Islet precursor cell (in vitro differentiated cells): ENCODE measurements at regions not wholly inside any gene's neighbourhood (a gene's known extent, or its start where the extent isn't known, plus 50 kb on each side); places are given as distances from the start of the nearest gene placed in this dataset.
"Not testable (repeated sequence)": the region's sequence is repeated elsewhere in the genome, so short reads cannot be mapped to it uniquely, and the experiment has no call there.

Experiments
- DNase-seq: peaks from one replicate; pipeline ENCODE4 v3.0.0-alpha.2; 2018

DNA sequence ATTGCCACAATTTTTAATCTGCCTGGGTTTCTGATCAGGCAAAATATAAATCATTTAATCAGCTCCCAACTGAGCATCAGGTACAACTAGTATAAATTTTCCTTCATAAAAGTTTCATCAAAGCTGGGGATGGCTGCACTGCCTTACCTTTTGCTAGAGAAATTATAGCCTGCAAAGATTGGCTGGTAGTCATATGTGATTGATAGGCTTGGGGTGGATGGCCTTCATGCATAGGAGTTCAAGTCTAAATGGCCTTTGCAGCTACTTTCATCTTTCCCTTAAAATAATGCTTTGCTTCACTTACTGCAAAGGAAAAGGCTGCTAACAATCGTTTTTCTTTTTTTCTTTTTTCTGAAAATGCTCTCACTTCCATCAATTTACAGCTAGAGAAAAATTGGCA is 739.7 kb downstream of the CENPC start:
- DNase-seq, result no peak

DNA sequence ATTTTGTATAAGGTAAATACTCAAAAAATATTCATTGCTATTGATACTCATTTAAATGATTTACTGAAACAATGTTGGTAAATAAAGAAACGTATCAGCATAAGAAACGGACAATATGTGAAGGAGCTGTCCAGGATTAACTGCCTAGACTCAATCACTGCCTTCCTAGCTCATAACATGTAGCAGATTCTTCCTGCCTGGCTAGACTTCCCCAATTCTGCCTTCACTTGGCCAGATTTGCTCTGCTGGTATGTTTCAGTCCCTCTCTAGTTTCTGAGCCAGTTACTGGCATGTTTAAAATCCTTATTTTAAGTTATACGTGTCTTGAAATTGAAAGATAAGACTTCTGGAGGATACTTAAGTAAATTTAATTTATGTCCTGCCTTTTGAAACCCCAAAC is 740.3 kb downstream of the CENPC start:
- no peak for DNase-seq

DNA sequence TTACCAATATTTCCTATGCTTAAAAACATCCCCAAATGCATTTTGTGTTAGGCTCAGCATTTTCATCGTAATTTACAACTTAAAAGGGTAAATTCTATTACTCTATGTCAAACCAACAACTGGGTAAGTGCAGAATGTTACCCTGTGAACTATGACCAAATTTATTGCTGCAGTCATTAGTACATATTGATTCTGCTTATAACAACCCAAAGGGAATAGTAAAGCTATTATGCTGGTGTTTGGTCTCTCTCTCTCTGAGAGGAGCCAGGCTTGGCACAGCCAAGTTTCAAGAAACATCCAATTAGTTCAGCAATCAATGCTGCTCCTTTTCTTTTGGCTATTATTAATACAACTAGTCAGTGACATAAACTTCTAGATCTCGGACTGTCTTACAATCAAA is 747.7 kb downstream of the CENPC start:
- DNase-seq, result no peak

DNA sequence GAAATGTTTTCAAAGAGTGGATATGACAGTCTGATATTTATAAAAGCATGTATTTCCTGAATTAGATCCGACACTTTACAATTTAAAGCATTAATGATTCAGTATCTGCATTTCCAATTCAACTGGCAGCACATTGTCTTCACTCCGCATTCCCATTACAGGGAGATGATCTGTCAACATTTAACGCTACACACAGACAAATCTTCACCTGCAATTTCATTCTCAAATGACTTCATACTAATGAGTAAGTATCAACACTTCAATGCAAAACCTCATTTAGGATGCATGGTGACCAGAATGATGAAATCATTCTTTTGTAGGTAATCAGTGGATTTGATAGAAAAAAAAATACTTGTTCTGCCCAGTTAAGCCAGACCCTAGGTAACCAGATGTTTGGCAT is 749.6 kb downstream of the CENPC start:
- DNase-seq, result no peak

DNA sequence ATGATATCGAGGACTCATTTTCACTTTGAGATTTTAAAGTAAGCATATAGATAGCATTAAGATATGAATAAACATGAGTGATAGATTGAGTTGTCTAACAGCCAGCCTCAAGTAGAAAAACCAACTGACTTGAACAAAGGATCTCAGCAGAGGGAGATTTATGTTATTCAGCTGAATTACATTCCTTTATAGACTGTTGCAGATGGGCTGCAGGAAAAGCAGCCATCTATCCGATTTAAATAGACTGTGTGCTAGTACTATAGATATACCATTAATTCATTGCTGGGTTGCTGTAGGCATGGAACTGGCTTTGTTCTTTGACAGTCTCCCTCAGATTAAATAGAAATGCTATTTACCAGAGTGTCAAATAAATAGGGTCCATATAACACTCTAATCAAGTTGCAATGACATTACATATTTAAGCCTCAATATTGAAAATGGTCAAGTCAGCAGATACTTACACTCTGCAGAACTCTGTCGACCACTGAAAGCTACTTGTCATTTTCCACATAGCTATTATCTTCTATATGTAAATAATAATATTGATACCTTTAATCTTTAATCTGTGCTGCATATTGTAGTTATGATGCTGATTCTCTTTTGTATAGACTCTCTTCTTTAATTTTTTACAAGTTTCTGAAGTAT is 750.8 kb downstream of the CENPC start:
- no peak for DNase-seq

DNA sequence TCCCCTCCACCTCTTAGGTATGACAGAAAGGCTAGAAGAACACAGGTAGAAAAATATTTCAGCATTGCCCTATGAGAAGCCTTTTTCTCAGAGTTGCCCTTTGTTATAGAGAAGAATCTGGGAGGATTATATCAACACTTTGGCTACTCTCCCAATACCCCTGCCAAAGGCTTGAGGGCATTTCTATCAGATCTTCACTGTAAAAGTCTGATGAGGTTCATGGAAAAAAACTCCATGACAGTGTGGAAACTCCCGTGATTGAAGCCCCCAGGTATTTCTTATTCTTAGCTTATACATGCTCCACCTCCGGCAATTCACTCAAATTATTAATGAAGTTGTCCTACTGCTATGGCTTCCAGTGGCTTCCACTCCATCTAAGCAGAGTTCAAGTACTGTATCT is 753.6 kb downstream of the CENPC start:
- DNase-seq, result no peak

DNA sequence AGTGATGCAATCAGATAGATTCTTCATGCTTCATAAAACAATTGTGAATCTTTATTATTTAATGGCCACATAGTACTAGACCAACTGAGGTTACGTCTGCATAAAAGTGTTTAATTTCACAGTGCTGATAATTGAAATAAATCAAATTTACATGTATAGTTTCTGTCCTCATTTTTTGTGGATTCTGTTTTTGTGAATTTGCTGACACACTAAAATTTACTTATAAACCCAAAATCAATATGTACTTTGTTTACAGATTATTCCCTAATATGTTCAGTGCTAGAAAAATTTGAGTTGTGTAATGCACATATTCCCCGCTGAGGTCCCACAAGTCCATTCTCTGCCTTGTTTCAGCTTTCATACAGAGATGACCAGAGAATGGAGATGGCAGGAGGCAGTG is 759.8 kb downstream of the CENPC start:
- DNase-seq, result no peak

DNA sequence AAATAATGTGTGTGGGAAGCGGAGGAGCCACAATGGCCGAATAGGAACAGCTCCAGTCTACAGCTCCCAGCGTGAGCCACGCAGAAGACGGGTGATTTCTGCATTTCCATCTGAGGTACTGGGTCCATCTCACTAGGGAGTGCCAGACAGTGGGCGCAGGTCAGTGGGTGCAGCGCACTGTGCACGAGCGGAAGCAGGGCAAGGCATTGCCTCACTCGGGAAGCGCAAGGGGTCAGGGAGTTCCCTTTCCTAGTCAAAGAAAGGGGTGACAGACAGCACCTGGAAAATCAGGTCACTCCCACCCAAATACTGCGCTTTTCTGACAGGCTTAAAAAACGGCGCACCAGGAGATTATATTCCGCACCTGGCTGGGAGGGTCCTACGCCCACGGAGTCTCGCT is 762.6 kb downstream of the CENPC start:
- DNase-seq, result not testable (repeated sequence)

DNA sequence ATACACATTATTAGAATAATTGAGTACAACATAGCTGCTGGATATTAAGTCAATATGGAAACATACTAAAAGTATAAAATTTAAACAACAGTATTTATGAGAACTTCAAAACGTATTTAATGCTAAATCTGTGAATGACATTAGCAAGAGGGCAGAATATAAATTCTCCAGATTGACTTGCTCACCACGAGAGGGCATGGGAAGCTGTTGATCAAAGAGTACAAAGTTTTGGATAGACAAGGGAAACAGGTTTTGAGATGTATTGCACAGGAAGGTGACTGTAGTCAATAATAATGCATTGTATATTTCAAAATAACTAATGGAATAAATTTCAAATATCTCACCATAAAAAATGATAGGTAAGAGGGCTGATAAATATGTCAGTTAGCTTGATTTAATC is 768.2 kb downstream of the CENPC start:
- no peak for DNase-seq

DNA sequence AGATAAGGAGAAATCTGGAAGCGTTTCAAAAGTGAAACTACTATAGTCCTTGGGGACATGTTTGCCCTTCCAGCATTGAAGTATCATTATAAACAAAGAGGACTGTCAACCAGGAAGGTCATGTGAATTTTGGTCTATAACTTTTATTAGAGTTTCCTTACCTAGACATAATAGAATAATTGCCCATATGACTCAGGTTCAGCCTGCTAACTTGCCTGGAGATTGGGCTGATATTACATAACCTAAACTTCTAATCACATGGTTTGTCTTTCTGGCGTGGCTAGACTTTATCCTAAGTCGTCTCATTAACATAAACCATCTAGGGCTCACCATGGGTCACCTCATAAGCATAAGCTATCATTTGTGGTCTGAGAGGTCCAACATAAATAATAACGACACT is 775.9 kb downstream of the CENPC start:
- DNase-seq, result no peak

DNA sequence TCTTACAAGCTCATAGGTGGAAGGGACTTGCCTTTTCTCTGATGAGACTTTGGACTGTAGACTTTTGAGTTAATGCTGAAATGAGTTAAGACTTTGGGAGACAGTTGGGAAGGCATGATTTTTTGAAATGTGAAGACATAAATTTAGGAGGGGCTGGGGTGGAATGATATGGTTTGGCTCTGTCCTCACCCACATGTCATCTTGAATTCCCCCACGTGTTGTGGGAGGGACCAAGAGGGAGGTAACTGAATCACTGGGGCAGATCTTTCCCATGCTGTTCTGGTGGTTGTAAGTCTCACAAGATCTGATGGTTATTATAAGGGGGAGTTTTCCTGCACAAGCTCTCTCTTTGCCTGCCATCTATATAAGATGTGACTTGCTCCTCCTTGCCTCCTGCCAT is 777.9 kb downstream of the CENPC start:
- DNase-seq, result no peak

DNA sequence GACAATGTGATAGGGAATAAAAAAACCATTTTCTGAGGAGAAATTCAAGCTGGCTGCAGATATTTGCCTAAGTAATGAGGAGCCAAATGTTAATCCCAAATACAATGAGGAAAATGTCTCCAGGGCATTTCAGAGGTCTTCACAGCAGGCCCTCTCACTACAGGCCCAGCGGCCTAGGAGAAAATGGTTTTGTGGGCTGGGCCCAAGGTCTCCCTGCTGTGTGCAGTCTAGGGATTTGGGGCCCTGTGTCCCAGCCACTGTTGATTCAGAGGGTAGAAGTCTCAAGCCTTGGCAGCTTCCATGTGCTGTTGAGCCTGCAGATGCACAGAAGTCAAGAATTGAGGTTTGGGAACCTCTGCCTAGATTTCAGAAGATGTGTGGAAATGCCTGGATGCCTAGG is 778.7 kb downstream of the CENPC start:
- no peak for DNase-seq

DNA sequence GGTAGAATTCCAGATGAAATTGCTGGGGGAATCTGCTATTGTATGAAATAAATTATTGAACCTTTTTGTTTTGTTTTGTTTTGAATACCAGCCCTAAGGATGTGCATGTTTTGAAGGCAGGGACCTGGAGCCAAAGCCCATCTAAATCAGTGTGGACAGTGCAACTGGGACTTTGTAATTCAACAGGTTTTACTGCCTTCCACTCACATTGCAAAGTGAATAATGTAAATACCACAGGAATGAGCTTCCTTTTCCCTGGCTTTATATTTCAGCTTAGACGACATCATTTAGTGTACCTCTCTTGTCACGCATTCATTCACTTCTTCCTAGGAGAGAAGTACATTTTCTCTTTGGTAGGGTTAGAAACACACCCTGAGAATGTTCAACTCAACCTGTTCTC is 795.0 kb downstream of the CENPC start:
- DNase-seq, result peak; percentile 51

DNA sequence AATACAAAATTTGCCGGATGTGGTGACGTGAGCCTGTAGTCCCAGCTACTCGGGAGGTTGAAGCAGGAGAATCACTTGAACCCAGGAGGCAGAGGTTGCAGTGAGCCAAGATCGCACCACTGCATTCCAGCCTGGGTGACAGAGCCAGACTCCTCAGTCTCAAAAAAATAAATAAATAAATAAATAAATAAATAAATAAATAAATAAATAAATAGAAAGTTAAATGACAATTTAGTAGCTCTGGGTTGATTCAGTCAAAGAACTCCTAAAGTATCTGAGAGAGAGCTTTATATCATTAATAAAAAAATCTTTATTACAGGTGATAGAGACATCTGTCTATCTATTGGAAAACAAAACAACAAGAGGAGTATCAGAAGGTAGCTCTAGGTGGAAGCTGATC is 798.4 kb downstream of the CENPC start:
- DNase-seq, result not testable (repeated sequence)

DNA sequence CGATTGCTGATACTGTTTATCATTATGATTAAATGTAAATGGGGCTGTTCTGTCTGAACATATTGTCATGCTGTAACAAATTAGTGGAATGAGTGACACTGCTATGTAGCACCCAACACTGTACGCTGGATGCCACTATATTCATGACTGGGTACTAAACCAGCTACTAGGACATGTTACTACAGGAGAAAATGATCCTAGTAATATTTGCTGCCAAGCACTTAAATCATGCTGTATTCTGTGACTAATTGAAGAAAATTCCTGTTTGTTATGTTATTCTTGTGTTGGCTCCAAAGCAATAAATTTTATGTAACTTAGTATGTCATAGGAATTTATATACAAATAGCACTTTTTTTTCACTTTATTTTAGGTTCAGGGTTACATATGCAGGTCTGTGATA is 804.2 kb downstream of the CENPC start:
- DNase-seq, result no peak

DNA sequence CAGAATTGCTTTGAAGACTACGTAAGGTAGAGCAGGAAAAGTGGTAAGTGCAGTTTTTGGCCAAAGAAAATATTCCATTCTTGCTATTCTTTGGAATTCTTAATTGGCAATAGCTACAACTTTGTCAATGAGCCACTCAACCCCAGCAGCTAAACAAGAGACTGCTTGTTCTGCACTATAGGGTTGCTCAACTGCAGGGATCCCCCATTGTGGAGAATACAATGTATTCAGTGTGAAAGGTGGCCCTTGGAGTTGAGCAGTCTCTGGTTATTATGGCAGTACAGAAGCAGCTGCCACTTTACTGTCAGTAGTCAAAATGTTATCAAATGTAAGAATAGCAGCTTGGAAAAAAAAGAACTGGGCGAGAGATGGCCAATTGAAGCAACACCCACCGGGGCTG is 808.7 kb downstream of the CENPC start:
- DNase-seq, result peak; percentile 55

DNA sequence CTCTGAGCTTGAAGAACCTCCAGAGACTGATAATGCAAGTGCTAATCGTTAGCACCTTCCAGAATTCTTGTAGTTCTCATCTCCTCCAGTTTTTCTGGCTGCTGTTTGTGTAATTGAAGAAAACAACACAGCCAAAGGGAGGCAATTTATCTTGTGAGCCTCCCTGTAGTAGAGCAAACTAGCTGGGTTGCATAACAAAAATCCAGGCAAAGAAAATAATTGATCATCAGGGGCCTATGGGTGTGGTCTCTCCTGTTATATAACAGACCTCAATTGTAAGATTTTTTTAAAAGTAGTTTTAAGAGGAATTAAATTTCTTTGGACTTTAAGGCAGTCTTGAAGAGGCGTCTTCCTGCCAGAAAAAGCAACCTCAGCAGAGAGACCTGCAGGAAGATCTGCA is 817.0 kb downstream of the CENPC start:
- DNase-seq, result no peak

DNA sequence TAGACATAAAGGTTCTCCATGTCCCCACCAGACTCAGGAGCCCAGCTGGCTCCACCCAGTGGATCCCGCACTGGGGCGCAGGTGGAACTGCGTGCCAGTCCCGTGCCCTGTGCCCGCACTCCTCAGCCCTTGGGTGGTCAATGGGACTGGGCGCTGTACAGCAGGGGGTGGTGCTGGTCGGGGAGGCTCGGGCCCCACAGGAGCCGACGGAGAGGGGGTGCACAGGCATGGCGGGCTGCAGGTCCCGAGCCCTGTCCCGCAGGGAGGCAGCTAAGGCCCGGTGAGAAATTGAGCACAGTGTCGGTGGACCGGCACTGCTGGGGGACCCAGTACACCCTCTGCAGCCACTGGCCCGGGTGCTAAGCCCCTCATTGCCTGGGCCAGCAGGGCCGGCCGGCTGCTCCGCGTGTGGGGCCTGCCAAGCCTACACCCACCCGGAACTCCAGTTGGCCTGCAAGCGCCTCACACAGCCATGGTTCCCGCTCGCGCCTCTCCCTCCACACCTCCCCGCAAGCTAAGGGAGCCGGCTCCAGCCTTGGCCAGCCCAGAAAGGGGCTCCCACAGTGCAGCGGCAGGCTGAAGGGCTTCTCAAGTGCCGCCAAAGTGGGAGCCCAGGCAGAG is 832.9 kb downstream of the CENPC start:
- not testable (repeated sequence) for DNase-seq

DNA sequence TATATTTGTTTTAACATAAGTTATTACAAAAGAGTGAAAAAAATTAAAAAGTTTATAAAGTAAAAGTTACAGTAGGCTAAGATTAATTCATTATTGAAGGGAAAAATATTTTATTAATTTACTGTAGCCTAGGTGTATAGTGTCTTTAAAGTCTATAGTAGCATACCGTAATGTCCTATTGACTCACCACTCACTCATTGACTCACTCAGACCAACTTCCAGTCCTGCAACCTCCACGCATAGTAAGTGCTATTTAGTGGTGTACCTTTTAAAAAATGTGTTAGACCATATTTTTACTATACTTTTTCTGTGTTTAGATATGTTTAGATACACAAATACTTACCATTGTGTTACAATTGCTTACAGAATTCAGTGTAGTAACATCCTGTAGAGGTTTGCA is 841.1 kb downstream of the CENPC start:
- no peak for DNase-seq

DNA sequence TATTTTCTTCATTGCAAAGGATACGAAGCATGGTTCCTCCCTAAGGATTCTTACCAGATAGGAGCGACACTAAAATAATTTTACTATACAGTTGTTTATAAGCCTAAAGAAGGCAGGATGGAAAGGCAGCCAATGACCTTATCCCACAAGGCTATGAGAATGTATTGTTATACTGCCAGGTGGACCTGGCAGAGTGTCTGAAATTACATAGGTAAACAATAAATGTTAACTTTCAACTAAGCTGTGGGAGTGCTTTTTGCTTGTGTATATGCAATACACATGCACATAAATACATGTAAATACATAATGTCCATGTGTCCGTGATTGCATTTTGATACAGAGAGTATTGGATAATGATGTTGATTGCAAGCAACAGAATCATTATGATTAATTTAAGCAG is 850.6 kb downstream of the CENPC start:
- DNase-seq, result no peak

DNA sequence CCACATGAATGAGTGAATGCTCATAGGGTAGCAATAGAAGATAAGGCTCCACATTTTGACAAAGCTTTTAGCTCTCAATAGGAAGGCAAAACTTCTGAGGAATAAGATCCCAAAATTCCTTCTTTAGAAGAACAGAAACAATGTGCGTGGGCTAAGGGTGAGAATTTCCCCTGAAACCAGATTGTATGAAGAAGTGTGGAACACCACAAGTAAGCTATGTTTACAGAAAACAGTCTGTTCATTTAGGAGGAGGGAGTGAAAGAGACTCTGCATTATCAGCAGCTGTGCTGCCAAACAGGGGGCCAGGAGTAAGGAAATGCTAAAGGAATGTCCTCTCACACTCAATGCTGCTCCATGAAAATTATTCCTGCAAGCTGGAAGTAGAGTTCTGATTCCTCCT is 851.6 kb downstream of the CENPC start:
- no peak for DNase-seq

DNA sequence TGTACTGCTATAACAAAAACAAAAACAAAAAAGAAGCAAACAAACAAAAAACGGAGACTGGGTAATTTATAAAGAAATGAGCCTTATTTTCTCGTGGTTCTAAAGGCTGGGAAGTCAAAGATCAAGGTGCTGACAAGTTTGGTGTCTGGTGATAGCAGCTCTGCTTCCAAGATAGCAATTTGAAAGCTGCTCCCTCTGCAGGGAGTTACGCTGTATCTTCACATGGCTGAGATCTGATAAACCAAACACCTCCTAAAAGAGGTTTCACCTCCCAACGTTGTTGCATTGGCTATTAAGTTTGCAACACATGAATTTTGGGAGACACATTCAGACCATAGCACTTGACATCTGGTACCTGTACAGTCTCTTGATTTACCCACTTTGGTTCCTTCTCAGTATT is 854.2 kb downstream of the CENPC start:
- DNase-seq, result no peak

DNA sequence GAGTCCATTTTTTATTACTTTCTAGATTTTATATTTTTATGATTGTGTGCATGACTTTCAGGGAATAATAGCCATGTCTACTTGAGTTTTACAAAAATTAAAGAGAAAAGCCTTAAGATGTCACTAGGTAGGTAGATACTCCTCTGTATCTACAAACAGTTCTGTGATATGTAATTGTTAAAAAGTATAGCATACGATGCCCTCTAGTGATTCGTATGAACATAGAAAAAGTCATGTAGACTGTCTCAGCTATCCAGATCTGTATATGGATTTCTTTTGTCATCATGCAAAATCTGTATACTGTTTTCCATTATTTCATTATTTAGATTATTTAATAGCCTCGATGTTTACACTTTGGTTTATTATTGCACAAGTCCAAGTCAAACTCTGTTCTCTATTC is 856.6 kb downstream of the CENPC start:
- no peak for DNase-seq

DNA sequence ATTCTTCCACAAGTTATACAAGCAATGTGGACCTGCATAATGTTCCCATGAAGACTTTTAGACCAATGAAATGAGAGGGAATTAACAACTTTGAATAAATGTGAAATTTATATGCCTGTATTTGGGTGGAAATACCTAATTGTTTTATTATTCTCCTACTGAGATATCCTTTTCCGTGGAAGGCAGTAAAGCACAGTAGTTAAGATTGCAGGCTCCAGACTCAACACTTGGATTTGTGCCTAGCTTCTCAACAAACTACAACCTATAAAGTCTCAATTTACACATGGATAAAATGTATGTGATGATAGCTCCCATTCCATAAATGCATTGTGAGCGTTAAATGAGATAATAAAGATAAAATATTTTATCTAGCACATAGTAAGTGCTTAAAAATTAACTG is 857.8 kb downstream of the CENPC start:
- no peak for DNase-seq

DNA sequence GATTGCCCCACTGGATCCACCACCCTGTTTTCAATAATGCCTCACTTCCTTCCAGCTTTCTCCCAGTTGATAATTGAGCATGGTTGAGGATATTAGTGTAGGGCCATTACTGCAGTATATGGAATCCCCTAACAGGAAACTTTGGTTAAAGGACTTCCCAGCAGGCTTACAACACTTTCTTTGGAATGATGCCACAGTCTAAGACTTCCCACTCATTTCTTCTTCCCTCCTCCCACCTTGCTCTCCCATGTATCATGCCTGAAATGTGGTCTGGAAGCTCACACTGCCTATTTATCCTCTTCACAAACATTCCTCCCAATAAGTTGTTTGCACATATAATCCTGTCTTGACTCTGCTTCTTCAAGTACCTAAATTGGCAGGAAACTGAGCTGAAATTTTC is 863.3 kb downstream of the CENPC start:
- no peak for DNase-seq
